Lung (tissue), 11 donors: ENCODE measurements at regions not wholly inside any gene's neighbourhood (a gene's known extent, or its start where the extent isn't known, plus 50 kb on each side); places are given as distances from the start of the nearest gene placed in this dataset.

Experiments
- ATAC-seq: fragments of 200-7000 bp; cut with Tn5 transposase; one replicate; pipeline ENCODE4 v1.9.1; 2020; ENCODE audit warnings: moderate number of reproducible peaks; ENCODE audit not compliant: insufficient read depth, low FRiP score
- DNase-seq, 3 donors: peaks; one replicate each; pipeline ENCODE4 v3.0.0-alpha.2; 2013 to 2017
- H3K27ac ChIP-seq, 2 donors: one replicate each; pipeline ENCODE4 v1.5.1; 2013; ENCODE audit warnings: mild to moderate bottlenecking in 2 of 2, moderate library complexity in 2 of 2, control low read depth in 1 of 2, inconsistent platforms in 1 of 2, low read depth in 1 of 2, low read length in 1 of 2
- H3K27me3 ChIP-seq, 3 donors: one replicate each; pipeline ENCODE4 v1.5.1; 2013; ENCODE audit warnings: low read length in 2 of 3; ENCODE audit not compliant: control insufficient read depth in 3 of 3, insufficient read depth in 3 of 3
- H3K36me3 ChIP-seq, 4 donors: one replicate each; pipeline ENCODE4 v1.5.1; 2013; ENCODE audit warnings: low read length in 4 of 4, mild to moderate bottlenecking in 1 of 4, moderate library complexity in 1 of 4; ENCODE audit not compliant: control insufficient read depth in 4 of 4, insufficient read depth in 4 of 4
- H3K4me1 ChIP-seq, 5 donors: one replicate each; pipeline ENCODE4 v1.5.1; 2013; ENCODE audit warnings: low read length in 5 of 5, mild to moderate bottlenecking in 2 of 5, moderate library complexity in 1 of 5; ENCODE audit not compliant: control insufficient read depth in 5 of 5, insufficient read depth in 5 of 5
- H3K4me3 ChIP-seq: one replicate; pipeline ENCODE4 v1.5.1; 2013; ENCODE audit warnings: mild to moderate bottlenecking, control low read depth, moderate library complexity
- H3K9ac ChIP-seq, 2 donors: one replicate each; pipeline ENCODE4 v1.5.1; 2013; ENCODE audit warnings: low read length in 2 of 2, control low read depth in 1 of 2; ENCODE audit not compliant: insufficient read depth in 1 of 2
- H3K9me3 ChIP-seq, 4 donors: one replicate each; pipeline ENCODE4 v1.5.1; 2013; ENCODE audit warnings: low read length in 3 of 4, mild to moderate bottlenecking in 1 of 4, moderate library complexity in 1 of 4; ENCODE audit not compliant: control insufficient read depth in 4 of 4, insufficient read depth in 3 of 4
- CTCF ChIP-seq: IDR thresholded peaks from 2 replicates; pipeline ENCODE4 v1.5.1; 2012; ENCODE audit warnings: mild to moderate bottlenecking; ENCODE audit errors: control extremely low read depth, extremely low read depth
- WGBS, 2 donors: extraction: QIAGEN DNeasy Blood & Tissue Kit; methylation state at CpG; one replicate each; pipeline ENCODE4 v1.1.7; 2013; 5-methylcytosine and 5-hydroxymethylcytosine counted together
- donor health status: control.
- donor health status: control.
- donor health status: Bipolar disorder and iron deficiency.
- donor health status: healthy.
- donor health status: DM: yes; HTN: yes; CAD: no.

- H3K9ac ChIP-seq: no peak overlapping the region
- H3K36me3 ChIP-seq: no peaks in the 10 kb centered on the region
- ATAC-seq: no peak
- no peak for DNase-seq
- H3K27me3 ChIP-seq: peaks cover 4 to 17% (median 9%) of the 10 kb centered on the region in 3 donors
- peaks cover 0 to 2% (median 0%) of the 10 kb centered on the region in 4 donors for H3K9me3 ChIP-seq
- peaks cover 0 to 4% (median 0%) of the 10 kb centered on the region in 5 donors for H3K4me1 ChIP-seq
- TF ChIP-seq CTCF: no peak
- H3K4me3 ChIP-seq: no peak overlapping the region
- no peak overlapping the region for H3K27ac ChIP-seq
- WGBS, 2 donors: 87 to 88% methylated on average over 2 of the region's 2 CpGs
Measured at GRCh38 chrX:20637351-20637750, 370.6 kb upstream of the RPS6KA3 start.

GRCh38 chrX:20633451-20633850, 366.7 kb upstream of the RPS6KA3 start:
- Histone ChIP-seq H3K4me3 (no peak overlapping the region), H3K36me3 (no peaks in the 10 kb centered on the region), H3K27ac (no peak overlapping the region), H3K4me1 (peaks cover 0 to 4% (median 0%) of the 10 kb centered on the region in 5 donors), H3K9ac (no peak overlapping the region), H3K9me3 (no peaks in the 10 kb centered on the region), H3K27me3 (peaks cover 0 to 14% (median 13%) of the 10 kb centered on the region in 3 donors)
- TF ChIP-seq CTCF: no peak
- ATAC-seq (no peak), DNase-seq (peak; percentile 46 to 64 (median 58))
- 85 to 98% methylated on average over 3 of the region's 3 CpGs for WGBS, 2 donors

DNA sequence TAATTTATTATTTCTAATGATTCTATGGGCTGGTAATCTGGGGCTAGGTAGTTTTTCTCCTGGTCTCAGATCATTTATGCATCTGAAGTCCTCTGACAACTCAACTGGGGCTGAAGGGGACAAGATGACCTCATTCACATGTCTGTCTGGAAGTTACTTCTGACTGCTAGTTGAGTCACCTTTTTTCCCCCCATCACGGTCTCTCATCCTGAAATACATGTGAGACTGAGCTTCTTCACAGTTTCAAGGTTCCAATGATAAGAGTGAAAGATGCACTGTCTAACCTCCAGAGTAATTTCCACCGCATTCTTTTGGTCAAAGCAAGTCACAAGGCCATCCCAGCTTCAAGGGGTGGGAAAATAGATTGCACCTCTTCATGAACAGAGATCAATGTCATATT, 356.7 kb upstream of the RPS6KA3 start:
- no peak overlapping the region for H3K27ac ChIP-seq
- H3K4me1 ChIP-seq: no peaks in the 10 kb centered on the region
- no peak overlapping the region for H3K4me3 ChIP-seq
- no peaks in the 10 kb centered on the region for H3K36me3 ChIP-seq
- WGBS, 2 donors: 68 to 91% methylated on average over 2 of the region's 2 CpGs
- no peak overlapping the region for H3K9ac ChIP-seq
- ATAC-seq (no peak), DNase-seq (no peak)
- peaks cover 4 to 5% (median 5%) of the 10 kb centered on the region in 3 donors for H3K27me3 ChIP-seq
- no peaks in the 10 kb centered on the region for H3K9me3 ChIP-seq
- no peak for TF ChIP-seq CTCF

DNA sequence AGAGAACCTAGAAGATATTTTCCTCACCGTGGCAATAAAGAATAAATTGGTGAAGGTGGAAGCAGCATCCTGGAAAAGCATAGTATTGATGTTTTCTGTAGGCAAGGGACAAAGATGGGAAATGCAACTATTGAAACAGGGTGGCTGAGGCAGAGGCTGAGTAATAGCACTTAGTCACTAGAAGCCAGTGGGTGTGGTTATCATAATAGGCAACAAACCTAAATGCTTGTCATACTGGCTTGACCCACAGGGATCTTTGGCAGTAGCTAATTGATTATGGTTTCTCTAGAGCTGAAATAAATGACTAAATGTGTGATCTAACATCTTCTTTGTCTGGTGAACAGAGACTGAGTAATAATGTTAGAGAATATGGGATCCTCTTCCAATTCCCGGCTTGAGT, 353.6 kb upstream of the RPS6KA3 start:
- Histone ChIP-seq H3K27ac (no peak overlapping the region), H3K27me3 (peaks cover 0 to 10% (median 4%) of the 10 kb centered on the region in 3 donors), H3K9me3 (no peaks in the 10 kb centered on the region), H3K36me3 (no peaks in the 10 kb centered on the region), H3K4me1 (no peaks in the 10 kb centered on the region), H3K9ac (no peak overlapping the region), H3K4me3 (no peak overlapping the region)
- WGBS, 2 donors: 64 to 93% methylated on average over 2 of the region's 2 CpGs
- ATAC-seq: no peak
- no peak for TF ChIP-seq CTCF
- DNase-seq: no peak
